Neural crest cell (in vitro differentiated cells): ENCODE measurements at regions not wholly inside any gene's neighbourhood (a gene's known extent, or its start where the extent isn't known, plus 50 kb on each side); places are given as distances from the start of the nearest gene placed in this dataset.

Source experiments
- DNase-seq: peaks from one replicate; pipeline ENCODE4 v3.0.0; 2021; ENCODE audit warnings: low read depth, mixed read lengths, low spot score
- H3K27ac Mint-ChIP-seq: one replicate; pipeline ENCODE4 v1.8.0; 2021; ENCODE audit warnings: mild to moderate bottlenecking, mixed read lengths; ENCODE audit not compliant: unreplicated experiment
- H3K27me3 Mint-ChIP-seq: 2 replicates; pipeline ENCODE4 v1.8.0; 2021; ENCODE audit warnings: low read depth, mild to moderate bottlenecking, mixed read lengths
- H3K36me3 Mint-ChIP-seq: 2 replicates; pipeline ENCODE4 v1.8.0; 2021; ENCODE audit warnings: low read depth, mild to moderate bottlenecking, mixed read lengths
- H3K4me1 Mint-ChIP-seq: 2 replicates; pipeline ENCODE4 v1.8.0; 2021; ENCODE audit warnings: mixed read lengths
- H3K4me3 Mint-ChIP-seq: one replicate; pipeline ENCODE4 v1.8.0; 2021; ENCODE audit warnings: mild to moderate bottlenecking, mixed read lengths
- H3K9me3 Mint-ChIP-seq: 2 replicates; pipeline ENCODE4 v1.8.0; 2021; ENCODE audit warnings: mixed read lengths
- TF ChIP-seq, protein P1 (sequence below): fragments of 200-600 bp; sonication (generic); conservative IDR thresholded peaks from 2 replicates; pipeline ENCODE4 v1.5.0; 2021; ENCODE audit warnings: antibody characterized with exemption, mild to moderate bottlenecking

DNA sequence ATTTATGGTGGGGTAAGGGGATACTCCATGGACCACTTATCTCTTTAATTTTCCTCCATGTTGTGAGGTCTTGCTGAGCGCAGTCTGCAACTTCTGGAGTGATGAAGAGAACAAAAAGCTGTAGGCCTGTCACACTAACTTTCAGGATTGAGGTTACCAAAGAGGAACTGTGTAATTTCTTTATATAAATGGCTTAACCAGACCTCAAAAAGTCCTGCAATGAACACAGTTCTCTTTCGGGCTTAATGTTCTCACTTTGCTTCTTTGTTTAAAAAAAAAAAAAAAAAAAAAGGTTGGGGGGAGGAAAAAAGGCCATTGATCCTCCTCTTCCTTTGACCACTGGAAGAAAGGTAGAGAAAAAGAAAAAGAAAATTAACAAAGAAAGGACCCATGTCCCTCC is 86.8 kb upstream of the SOX9 start:
- Mint-ChIP-seq H3K27me3 (no peaks in the 10 kb centered on the region), H3K27ac (peak overlapping the region; percentile 14), H3K36me3 (no peaks in the 10 kb centered on the region), H3K4me3 (no peak overlapping the region), H3K9me3 (peaks cover 5% of the 10 kb centered on the region), H3K4me1 (peaks cover 60% of the 10 kb centered on the region)
- TF ChIP-seq, protein P1, sequence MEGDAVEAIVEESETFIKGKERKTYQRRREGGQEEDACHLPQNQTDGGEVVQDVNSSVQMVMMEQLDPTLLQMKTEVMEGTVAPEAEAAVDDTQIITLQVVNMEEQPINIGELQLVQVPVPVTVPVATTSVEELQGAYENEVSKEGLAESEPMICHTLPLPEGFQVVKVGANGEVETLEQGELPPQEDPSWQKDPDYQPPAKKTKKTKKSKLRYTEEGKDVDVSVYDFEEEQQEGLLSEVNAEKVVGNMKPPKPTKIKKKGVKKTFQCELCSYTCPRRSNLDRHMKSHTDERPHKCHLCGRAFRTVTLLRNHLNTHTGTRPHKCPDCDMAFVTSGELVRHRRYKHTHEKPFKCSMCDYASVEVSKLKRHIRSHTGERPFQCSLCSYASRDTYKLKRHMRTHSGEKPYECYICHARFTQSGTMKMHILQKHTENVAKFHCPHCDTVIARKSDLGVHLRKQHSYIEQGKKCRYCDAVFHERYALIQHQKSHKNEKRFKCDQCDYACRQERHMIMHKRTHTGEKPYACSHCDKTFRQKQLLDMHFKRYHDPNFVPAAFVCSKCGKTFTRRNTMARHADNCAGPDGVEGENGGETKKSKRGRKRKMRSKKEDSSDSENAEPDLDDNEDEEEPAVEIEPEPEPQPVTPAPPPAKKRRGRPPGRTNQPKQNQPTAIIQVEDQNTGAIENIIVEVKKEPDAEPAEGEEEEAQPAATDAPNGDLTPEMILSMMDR: no peak
- DNase-seq: no peak

DNA sequence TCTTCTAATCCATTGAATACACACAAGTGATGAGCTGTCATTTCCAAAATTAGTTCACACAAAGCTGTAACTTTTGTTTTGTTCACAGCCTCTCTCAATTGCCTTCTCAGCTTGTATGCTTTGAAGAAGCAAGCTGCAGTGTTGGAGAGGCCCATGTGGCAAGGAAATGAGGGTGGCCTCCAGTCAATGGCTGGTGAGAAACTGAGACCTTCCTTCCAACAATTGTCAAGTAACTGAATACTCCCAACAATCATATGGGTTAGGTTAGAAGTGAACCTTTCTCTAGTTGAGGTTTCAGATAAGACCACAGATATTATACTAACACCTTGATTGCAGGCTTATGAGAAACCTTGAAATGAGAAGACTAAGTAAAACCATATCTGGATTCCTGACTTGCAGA is 82.4 kb upstream of the SOX9 start:
- H3K9me3 Mint-ChIP-seq: peaks cover 7% of the 10 kb centered on the region
- no peaks in the 10 kb centered on the region for H3K27me3 Mint-ChIP-seq
- H3K36me3 Mint-ChIP-seq: no peaks in the 10 kb centered on the region
- no peak overlapping the region for H3K4me3 Mint-ChIP-seq
- no peak for DNase-seq
- TF ChIP-seq, protein P1: no peak
- H3K27ac Mint-ChIP-seq: no peak overlapping the region
- peaks cover 33% of the 10 kb centered on the region for H3K4me1 Mint-ChIP-seq

DNA sequence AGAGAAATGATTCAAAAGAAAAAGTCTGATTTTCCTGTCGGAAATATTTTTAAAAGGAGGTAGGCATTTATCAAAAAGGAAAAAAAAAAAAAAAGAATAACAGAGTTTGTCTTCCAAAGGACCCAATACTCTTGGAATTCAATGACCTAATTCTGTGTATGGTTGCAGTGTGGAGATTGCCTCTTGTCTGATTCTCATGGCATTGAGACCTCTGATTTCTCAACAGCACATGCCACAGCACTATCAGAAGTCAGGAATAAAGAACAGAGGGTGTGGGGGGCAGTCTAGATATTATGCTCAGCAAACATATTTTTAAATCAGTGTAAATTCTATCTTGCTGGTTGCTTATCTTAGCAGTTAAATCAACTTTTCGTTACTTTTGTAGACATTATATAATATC is 81.3 kb upstream of the SOX9 start:
- Mint-ChIP-seq H3K4me1 (peaks cover 22% of the 10 kb centered on the region), H3K4me3 (no peak overlapping the region), H3K27ac (peak overlapping the region; percentile 46), H3K36me3 (no peaks in the 10 kb centered on the region), H3K27me3 (no peaks in the 10 kb centered on the region), H3K9me3 (peaks cover 7% of the 10 kb centered on the region)
- no peak for DNase-seq
- TF ChIP-seq, protein P1: no peak

DNA sequence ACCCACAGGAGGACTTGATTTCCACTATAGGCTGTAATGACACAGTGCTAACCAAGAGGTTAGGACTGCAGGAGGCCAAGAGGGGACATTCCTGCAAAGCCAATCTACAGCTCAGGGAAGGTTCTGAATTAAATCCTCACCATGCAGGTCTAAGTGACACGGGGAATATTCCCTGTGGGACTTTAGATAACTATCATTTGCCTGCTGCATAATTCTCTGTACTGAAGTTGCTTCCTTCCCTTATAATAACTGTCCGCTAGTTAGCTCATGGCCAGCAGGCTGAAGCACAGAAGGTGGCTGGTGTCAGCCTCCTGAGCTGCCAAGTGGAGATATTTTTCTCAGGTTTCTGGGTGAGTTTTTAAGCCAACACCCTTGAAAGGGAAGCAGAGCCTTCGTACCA is 74.6 kb upstream of the SOX9 start:
- Mint-ChIP-seq H3K27me3 (no peaks in the 10 kb centered on the region), H3K27ac (no peak overlapping the region), H3K4me1 (peaks cover 6% of the 10 kb centered on the region), H3K4me3 (no peak overlapping the region), H3K36me3 (no peaks in the 10 kb centered on the region), H3K9me3 (peaks cover 4% of the 10 kb centered on the region)
- no peak for DNase-seq
- TF ChIP-seq, protein P1: no peak

DNA sequence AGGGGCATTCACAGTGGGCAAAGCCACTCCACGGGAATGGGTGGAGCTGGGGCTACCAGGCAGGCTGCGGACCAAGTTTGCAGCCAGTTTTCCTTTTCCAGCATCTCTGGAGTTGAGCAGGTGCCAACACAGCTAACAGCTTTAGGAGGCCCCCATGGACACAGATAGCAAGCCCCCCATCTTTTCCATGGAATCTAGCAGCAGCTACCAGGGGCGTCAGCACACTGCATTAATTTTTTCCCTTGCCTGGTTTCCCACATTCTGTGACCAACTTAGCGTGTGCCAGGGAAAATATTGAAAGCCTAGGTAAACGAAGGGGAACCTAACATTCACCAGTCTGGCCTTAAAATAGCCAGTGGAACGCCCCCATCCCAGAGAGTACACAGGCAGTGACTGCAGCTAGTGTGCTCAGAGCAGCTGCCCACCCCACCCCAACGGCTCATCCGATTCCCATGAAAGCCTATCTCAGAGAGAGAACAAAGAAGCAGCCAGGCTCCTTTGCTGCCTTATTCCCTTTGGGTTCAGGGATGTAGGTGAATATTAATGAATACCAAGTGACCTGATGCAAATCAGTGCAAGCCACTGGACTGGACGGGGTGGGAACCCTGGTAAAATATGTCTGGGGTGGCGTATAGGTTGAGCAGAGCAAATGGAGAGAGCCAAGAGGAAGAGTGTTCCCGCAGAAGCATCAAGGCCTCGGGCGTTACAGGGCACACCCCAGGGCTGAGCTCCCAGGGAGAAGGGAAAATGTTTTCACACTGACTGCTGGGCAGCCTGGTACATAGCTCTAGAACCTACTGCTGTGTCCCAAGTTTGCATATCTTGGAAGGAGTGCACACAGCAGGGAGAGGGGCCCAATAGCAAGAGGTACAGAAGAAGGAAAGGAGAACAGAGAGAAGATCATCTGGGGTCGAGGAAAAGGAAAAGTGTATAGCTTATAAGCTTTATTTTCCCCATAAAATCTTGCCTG is 73.9 kb upstream of the SOX9 start:
- H3K9me3 Mint-ChIP-seq: peaks cover 7% of the 10 kb centered on the region
- DNase-seq: no peak
- no peaks in the 10 kb centered on the region for H3K27me3 Mint-ChIP-seq
- TF ChIP-seq, protein P1: no peak
- no peak overlapping the region for H3K4me3 Mint-ChIP-seq
- no peaks in the 10 kb centered on the region for H3K36me3 Mint-ChIP-seq
- peaks cover 6% of the 10 kb centered on the region for H3K4me1 Mint-ChIP-seq
- peak overlapping the region; percentile 67 for H3K27ac Mint-ChIP-seq
